ENCODE measurements at regions not wholly inside any gene's neighbourhood (a gene's known extent, or its start where the extent isn't known, plus 50 kb on each side); places are given as distances from the start of the nearest gene placed in this dataset.

GRCh38 chr11:26150031-26150430 lies 181.9 kb upstream of the ANO3 start:
- in situ Hi-C loops (cut with HindIII; ENCODE audit: low sequenced_read_pairs): no loop called here
- no peak for DNase-seq (ENCODE audit: low read depth, low spot score)
- TF ChIP-seq, protein P1, sequence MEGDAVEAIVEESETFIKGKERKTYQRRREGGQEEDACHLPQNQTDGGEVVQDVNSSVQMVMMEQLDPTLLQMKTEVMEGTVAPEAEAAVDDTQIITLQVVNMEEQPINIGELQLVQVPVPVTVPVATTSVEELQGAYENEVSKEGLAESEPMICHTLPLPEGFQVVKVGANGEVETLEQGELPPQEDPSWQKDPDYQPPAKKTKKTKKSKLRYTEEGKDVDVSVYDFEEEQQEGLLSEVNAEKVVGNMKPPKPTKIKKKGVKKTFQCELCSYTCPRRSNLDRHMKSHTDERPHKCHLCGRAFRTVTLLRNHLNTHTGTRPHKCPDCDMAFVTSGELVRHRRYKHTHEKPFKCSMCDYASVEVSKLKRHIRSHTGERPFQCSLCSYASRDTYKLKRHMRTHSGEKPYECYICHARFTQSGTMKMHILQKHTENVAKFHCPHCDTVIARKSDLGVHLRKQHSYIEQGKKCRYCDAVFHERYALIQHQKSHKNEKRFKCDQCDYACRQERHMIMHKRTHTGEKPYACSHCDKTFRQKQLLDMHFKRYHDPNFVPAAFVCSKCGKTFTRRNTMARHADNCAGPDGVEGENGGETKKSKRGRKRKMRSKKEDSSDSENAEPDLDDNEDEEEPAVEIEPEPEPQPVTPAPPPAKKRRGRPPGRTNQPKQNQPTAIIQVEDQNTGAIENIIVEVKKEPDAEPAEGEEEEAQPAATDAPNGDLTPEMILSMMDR (IDR thresholded peaks at IDR 0.05; ENCODE audit: low read depth, low read length): no peak
- H3K4me3 ChIP-seq (ENCODE audit: low read depth, low read length): no peak overlapping the region

DNA sequence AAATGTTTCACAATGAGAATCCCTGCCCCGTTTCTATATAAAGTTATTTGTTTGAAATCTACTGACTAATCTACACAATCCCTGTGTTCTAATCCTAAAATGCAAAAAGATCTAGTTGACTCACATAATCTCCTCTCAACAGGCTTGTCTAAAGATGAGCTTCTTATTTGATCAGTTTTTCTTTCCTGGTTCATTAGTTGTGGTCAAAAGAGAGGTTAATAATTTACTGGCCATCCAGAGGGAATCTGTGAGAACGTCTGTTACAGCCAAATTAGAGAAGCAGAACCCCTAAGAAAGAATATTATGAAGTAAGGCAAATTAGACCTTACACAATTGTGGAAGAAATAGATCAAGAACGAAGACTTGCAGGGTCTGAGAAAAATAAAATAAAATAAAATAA lies 173.7 kb upstream of the ANO3 start:
- H3K4me3 ChIP-seq (ENCODE audit: low read depth, low read length): no peak overlapping the region
- in situ Hi-C loops (cut with HindIII; ENCODE audit: low sequenced_read_pairs): no loop called here
- no peak for DNase-seq (ENCODE audit: low read depth, low spot score)
- TF ChIP-seq, protein P1 (IDR thresholded peaks at IDR 0.05; ENCODE audit: low read depth, low read length): no peak

DNA sequence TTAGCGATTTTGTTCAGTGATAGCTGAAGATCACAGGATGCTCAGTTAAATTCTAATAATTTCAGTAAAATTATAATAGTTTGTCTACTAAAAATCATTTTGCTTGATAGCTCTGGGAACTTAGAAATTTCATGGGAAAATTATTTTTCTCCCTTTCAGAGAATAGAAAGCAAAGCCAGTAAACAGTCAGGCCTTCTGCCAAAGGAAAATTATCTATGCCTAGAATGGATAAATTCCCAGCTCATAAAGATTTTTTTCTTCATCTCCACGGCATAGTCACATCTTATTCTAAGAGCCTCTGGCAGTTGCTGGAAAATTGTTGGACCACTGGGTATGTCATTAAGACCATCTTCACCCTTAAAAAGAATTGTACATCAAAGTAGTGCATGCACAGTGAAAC lies 169.6 kb upstream of the ANO3 start:
- in situ Hi-C loops (cut with HindIII; ENCODE audit: low sequenced_read_pairs): no loop called here
- no peak overlapping the region for H3K4me3 ChIP-seq (ENCODE audit: low read depth, low read length)
- TF ChIP-seq, protein P1 (IDR thresholded peaks at IDR 0.05; ENCODE audit: low read depth, low read length): no peak
- DNase-seq (ENCODE audit: low read depth, low spot score): no peak

DNA sequence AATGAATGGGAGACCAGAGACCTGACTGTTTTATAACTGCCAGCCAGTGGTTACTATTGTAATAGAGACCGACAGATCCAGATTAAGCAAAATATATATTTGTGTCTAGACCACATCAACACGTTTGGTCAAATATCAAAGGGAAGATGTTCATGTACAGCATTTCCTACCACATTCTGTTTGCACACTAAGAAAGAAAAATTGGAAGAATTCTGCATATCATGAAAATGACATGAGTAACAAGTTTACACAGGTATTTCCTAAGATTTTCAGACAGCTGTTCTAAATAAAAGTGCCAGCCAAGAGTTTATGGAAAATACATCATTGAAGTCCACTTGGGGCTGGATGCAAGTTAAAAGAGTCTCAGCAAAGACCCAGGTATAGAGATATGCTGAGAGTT lies 145.5 kb upstream of the ANO3 start:
- in situ Hi-C loops (cut with HindIII; ENCODE audit: low sequenced_read_pairs): no loop called here
- TF ChIP-seq, protein P1 (IDR thresholded peaks at IDR 0.05; ENCODE audit: low read depth, low read length): no peak
- H3K4me3 ChIP-seq (ENCODE audit: low read depth, low read length): no peak overlapping the region

GRCh38 chr11:26187639-26188038 lies 144.3 kb upstream of the ANO3 start:
- DNase-seq (ENCODE audit: low read depth, low spot score): peak; percentile 56
- no peak overlapping the region for H3K4me3 ChIP-seq (ENCODE audit: low read depth, low read length)
- TF ChIP-seq, protein P1 (IDR thresholded peaks at IDR 0.05; ENCODE audit: low read depth, low read length): no peak
- in situ Hi-C loops (cut with HindIII; ENCODE audit: low sequenced_read_pairs): no loop called here

More for the DNA sequence above, 145.5 kb upstream of the ANO3 start:
- no peak for DNase-seq (ENCODE audit: low read depth, low spot score)

DNA sequence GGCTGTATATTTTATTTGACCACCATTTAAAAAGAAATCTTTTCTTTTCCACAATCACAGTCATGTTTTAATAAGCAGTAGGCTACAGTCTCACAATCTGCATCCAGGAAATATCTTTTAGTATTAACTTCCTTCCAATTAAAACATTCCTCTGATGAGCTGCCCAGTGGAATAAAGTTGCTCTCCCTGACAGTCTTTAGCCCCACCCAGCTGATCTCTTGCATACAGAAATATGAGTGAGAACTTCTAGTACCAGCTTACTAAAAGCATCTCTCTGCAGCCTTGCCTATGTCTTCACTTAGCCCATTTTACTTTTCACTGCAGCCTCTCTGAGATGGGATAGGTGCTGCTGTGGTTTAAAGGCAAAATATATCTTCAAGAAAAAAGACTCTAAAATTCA lies 143.4 kb upstream of the ANO3 start:
- TF ChIP-seq, protein P1 (IDR thresholded peaks at IDR 0.05; ENCODE audit: low read depth, low read length): no peak
- H3K4me3 ChIP-seq (ENCODE audit: low read depth, low read length): no peak overlapping the region
- in situ Hi-C loops (cut with HindIII; ENCODE audit: low sequenced_read_pairs): no loop called here
- DNase-seq (ENCODE audit: low read depth, low spot score): no peak

DNA sequence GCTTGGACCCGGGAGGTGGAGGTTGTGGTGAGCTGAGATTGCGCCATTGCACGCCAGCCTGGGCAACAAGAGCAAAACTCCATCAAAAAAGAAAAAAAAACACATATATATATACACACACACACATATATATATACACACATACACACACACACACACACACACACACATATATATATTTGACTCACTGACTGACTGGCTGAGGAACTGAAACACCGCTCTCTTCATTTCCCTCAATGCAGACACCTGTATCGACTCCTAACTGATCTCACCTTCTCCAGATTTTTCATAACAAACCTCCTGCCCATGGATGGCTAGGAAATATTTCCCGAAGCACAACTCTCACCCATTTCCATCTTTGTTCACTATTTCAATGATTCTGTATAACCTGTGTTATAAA lies 140.7 kb upstream of the ANO3 start:
- no peak for DNase-seq (ENCODE audit: low read depth, low spot score)
- in situ Hi-C loops (cut with HindIII; ENCODE audit: low sequenced_read_pairs): no loop called here
- TF ChIP-seq, protein P1 (IDR thresholded peaks at IDR 0.05; ENCODE audit: low read depth, low read length): no peak
- no peak overlapping the region for H3K4me3 ChIP-seq (ENCODE audit: low read depth, low read length)

Data from astrocyte of the spinal cord (primary cell).